Upper lobe of right lung (tissue), 1 donor: ENCODE measurements at regions not wholly inside any gene's neighbourhood (a gene's known extent, or its start where the extent isn't known, plus 50 kb on each side); places are given as distances from the start of the nearest gene placed in this dataset.
"Not testable (repeated sequence)": the region's sequence is repeated elsewhere in the genome, so short reads cannot be mapped to it uniquely, and the experiment has no call there.

Experiments used
- ATAC-seq: fragments of 200-7000 bp; cut with Tn5 transposase; one replicate; pipeline ENCODE4 v1.9.1; 2020; ENCODE audit warnings: mild to moderate bottlenecking, moderate library complexity
- DNase-seq: peaks from one replicate; pipeline ENCODE4 v3.0.0-alpha.2; 2020
- H3K27ac ChIP-seq: fragments of 200-600 bp; one replicate; pipeline ENCODE4 v1.8.0; 2022
- H3K27me3 ChIP-seq: fragments of 200-600 bp; one replicate; pipeline ENCODE4 v1.8.0; 2022; ENCODE audit warnings: mild to moderate bottlenecking
- H3K36me3 ChIP-seq: fragments of 200-600 bp; one replicate; pipeline ENCODE4 v1.8.0; 2022
- H3K4me1 ChIP-seq: fragments of 200-600 bp; one replicate; pipeline ENCODE4 v1.8.0; 2022
- H3K4me3 ChIP-seq: fragments of 200-600 bp; one replicate; pipeline ENCODE4 v1.8.0; 2022; ENCODE audit warnings: mild to moderate bottlenecking
- H3K9me3 ChIP-seq: fragments of 200-600 bp; one replicate; pipeline ENCODE4 v1.8.0; 2022
- intact Hi-C: fragments of 100-400 bp; cut with DNase I; formaldehyde crosslinking; loops from one replicate; pipeline ENCODE4 v1.11.0; 2022
- TF ChIP-seq, protein P1 (sequence below): fragments of 200-600 bp; IDR thresholded peaks from one replicate; pipeline ENCODE4 v1.8.0; 2022; ENCODE audit warnings: antibody characterized with exemption
- donor health status: DM: no; HTN: yes; CAD: no; lungs with severe emphysema.

DNA sequence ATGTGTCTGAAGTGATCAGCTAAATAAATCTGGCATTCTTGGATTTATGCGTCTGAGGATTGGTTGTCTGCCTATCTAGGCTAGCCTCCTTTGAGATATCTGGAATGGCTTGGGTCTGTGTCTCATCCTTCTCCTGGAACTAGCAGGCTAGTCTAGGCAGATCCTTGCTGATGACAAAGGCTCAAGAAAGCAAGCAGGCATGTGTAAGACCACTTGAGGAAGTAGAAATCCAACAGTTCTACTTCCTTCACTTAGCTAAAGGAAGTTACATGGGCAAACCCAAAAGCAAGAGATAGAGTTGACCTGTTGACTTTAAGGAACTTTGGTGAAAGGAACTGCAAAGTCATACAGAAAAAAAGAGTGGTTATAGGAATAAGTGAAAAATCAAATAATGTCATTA, 672.6 kb downstream of the MAFB start:
- Histone ChIP-seq H3K4me3 (no peak overlapping the region), H3K4me1 (no peaks in the 10 kb centered on the region), H3K9me3 (no peaks in the 10 kb centered on the region), H3K36me3 (no peaks in the 10 kb centered on the region), H3K27ac (no peak overlapping the region), H3K27me3 (no peaks in the 10 kb centered on the region)
- ATAC-seq (peak; percentile 37), DNase-seq (no peak)
- TF ChIP-seq, protein P1, sequence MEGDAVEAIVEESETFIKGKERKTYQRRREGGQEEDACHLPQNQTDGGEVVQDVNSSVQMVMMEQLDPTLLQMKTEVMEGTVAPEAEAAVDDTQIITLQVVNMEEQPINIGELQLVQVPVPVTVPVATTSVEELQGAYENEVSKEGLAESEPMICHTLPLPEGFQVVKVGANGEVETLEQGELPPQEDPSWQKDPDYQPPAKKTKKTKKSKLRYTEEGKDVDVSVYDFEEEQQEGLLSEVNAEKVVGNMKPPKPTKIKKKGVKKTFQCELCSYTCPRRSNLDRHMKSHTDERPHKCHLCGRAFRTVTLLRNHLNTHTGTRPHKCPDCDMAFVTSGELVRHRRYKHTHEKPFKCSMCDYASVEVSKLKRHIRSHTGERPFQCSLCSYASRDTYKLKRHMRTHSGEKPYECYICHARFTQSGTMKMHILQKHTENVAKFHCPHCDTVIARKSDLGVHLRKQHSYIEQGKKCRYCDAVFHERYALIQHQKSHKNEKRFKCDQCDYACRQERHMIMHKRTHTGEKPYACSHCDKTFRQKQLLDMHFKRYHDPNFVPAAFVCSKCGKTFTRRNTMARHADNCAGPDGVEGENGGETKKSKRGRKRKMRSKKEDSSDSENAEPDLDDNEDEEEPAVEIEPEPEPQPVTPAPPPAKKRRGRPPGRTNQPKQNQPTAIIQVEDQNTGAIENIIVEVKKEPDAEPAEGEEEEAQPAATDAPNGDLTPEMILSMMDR: no peak
- intact Hi-C loops: no loop called here

DNA sequence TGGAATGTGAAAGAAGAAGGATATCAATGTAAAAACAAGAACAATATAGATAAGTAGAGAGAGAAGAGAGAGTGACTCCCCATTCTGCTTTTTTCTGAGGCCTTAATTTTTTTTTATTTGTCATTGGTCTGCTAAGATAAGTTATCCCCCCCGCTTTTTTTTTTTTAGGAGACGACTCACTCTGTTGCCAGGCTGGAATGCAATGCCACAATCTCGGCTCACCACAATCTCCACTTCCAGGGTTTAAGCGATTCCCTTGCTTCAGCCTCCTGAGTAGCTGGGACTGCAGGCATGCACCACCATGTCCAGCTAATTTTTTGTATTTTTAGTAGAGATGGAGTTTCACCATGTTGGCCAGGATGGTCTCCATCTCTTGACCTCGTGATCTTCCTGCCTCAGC, 677.0 kb downstream of the MAFB start:
- DNase-seq, H3K36me3 ChIP-seq, ATAC-seq, H3K9me3 ChIP-seq, H3K4me3 ChIP-seq, H3K4me1 ChIP-seq, H3K27ac ChIP-seq, H3K27me3 ChIP-seq, intact Hi-C loops: not testable (repeated sequence)

DNA sequence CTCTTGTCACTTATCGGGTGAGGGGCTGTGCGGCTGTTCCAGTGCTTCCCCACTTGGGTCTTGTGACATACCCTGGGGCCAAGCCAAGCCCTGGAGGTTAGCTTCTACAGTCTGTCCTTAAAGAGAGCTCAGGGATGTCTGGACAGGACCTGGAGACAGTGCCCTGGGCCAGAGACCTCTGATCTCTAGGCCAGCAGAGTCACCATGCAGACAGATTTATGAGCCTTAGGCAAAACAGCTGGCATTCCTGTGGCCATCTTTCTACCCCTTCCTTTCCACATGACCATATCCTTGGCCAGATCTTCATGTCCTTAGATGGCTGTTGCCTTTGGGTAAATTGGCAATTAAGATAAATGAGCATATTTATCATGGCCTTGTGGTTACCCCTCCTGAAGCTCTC, 678.6 kb downstream of the MAFB start:
- Histone ChIP-seq H3K27me3 (no peaks in the 10 kb centered on the region), H3K4me3 (no peak overlapping the region), H3K36me3 (no peaks in the 10 kb centered on the region), H3K4me1 (no peaks in the 10 kb centered on the region), H3K9me3 (no peaks in the 10 kb centered on the region), H3K27ac (no peak overlapping the region)
- intact Hi-C loops: no loop called here
- TF ChIP-seq, protein P1: no peak
- DNase-seq (no peak), ATAC-seq (no peak)

DNA sequence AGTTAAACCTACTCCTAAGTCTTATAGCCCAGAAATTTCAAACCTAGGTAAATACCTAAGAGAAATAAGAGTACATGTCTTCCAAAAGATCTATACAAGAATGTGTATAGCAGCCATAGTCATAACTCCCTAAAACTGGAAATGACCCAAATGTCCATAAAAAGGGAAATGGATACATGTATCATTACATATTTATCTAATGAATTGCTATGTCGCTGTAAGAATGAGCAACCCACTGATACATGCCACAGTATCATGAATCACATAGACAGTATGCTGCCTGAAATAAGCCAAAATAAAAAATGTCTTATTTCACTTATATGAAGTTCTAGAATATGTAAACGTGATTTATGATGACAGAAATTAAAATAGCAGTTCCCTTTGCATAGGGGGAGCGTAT, 679.5 kb downstream of the MAFB start:
- Histone ChIP-seq H3K36me3 (no peaks in the 10 kb centered on the region), H3K4me3 (no peak overlapping the region), H3K27me3 (no peaks in the 10 kb centered on the region), H3K27ac (no peak overlapping the region), H3K4me1 (no peaks in the 10 kb centered on the region), H3K9me3 (no peaks in the 10 kb centered on the region)
- TF ChIP-seq, protein P1: no peak
- ATAC-seq: no peak
- intact Hi-C loops: no loop called here
- no peak for DNase-seq

DNA sequence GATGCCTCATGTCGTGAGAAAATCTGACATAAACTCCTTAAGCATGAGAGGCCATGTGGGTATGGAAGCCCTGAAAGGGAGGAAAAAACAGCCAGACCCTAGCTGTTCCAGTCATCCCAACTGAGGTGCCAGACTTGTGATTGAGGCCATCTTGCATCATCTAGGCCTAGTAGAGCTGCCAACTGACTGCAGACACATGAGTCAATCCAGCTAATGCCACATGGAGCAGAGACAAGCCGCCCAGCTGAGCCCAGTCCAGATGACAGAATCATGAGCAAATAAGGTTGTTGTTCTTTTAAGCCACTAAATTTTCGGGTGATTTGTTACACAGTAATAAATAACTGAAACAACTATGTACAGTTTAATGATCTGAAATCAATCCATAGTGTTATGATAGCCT, 680.9 kb downstream of the MAFB start:
- TF ChIP-seq, protein P1: no peak
- Histone ChIP-seq H3K27me3 (no peaks in the 10 kb centered on the region), H3K4me3 (no peak overlapping the region), H3K9me3 (no peaks in the 10 kb centered on the region), H3K36me3 (no peaks in the 10 kb centered on the region), H3K4me1 (no peaks in the 10 kb centered on the region), H3K27ac (no peak overlapping the region)
- intact Hi-C loops: no loop called here
- no peak for DNase-seq
- ATAC-seq: no peak

DNA sequence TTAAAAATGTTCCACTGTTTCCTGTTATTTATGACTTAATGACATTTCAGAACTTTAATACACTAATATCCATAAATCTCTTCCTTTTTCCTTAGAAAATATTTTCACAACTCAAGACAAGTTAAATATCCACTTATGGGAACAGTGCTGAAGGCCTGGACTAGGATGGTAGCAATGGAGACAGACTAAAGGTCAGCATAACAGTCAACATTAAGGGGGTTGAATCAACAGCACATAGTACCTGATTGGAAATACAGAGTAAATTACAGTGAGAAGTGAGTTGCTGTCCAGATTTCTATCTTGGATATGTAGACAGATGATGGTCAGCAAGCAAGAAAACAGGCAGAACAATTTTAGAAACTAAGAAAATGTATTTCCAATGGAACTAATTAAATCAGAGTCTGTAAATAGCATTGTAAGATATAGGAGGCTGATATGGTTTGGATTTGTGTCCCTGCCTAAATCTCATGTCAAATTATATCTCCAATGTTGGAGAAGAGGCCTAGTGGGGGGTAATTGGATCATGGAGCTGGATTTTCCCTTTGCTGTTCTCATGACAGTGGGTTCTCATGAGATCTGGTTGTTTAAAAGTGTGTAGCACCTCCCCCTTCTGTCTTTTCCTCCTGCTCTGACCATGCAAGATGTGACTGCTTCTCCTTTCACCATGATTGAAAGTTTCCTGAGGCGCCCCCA, 682.7 kb downstream of the MAFB start:
- ATAC-seq (no peak), DNase-seq (no peak)
- TF ChIP-seq, protein P1: no peak
- Histone ChIP-seq H3K36me3 (no peaks in the 10 kb centered on the region), H3K4me1 (no peaks in the 10 kb centered on the region), H3K27me3 (no peaks in the 10 kb centered on the region), H3K9me3 (no peaks in the 10 kb centered on the region), H3K27ac (no peak overlapping the region), H3K4me3 (no peak overlapping the region)
- intact Hi-C loops: no loop called here

DNA sequence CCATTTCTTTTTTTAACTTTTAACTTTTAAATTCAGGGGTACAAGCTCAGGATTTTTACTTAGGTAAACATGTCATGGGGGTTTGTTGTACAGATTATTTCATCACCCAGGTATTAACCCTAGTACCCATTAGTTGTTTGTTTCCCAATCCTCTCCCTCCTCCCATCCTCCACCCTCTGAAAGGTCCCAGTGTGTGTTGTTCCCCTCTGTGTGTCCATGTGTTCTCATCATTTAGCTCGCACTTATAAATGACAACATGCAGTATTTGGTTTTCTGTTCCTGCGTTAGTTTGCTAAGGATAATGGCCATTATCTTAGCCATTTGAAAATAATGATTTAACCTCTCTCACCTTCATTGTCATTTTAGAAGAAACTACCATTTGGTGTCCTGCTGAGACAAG, 684.9 kb downstream of the MAFB start:
- intact Hi-C loops, DNase-seq, H3K4me3 ChIP-seq, H3K4me1 ChIP-seq, H3K27me3 ChIP-seq, H3K27ac ChIP-seq, ATAC-seq, H3K36me3 ChIP-seq, H3K9me3 ChIP-seq: not testable (repeated sequence)
